GM23338 (cell line): ENCODE measurements at regions not wholly inside any gene's neighbourhood (a gene's known extent, or its start where the extent isn't known, plus 50 kb on each side); places are given as distances from the start of the nearest gene placed in this dataset.

ENCODE experiments used
- ATAC-seq: fragments of 200-7000 bp; cut with Tn5 transposase; 3 replicates; pipeline ENCODE4 v1.9.1; 2020
- DNase-seq: peaks from one replicate; pipeline ENCODE4 v3.0.0-alpha.2; 2015; ENCODE audit warnings: low spot score
- H2AFZ ChIP-seq: fragments of 200-600 bp; sonication (generic); 2 replicates; pipeline ENCODE4 v1.8.0; 2016; ENCODE audit warnings: antibody characterized with exemption, mild to moderate bottlenecking, moderate library complexity
- H3F3A ChIP-seq: fragments of 200-600 bp; sonication (generic); replicated peaks from 2 replicates; pipeline ENCODE4 v1.8.0; 2017; ENCODE audit warnings: antibody characterized with exemption, mixed run types, low read depth
- H3K27ac ChIP-seq: fragments of 200-600 bp; sonication (generic); 2 replicates; pipeline ENCODE4 v1.6.1; 2016; ENCODE audit warnings: low read depth
- H3K27me3 ChIP-seq: fragments of 200-600 bp; sonication (generic); 2 replicates; pipeline ENCODE4 v1.8.0; 2016; ENCODE audit warnings: mild to moderate bottlenecking, mixed run types, moderate library complexity; ENCODE audit not compliant: insufficient read depth
- H3K36me3 ChIP-seq: fragments of 200-600 bp; sonication (generic); 2 replicates; pipeline ENCODE4 v1.8.0; 2016; ENCODE audit warnings: mild to moderate bottlenecking; ENCODE audit not compliant: insufficient read depth
- H3K4me1 ChIP-seq: fragments of 200-600 bp; sonication (generic); 2 replicates; pipeline ENCODE4 v1.8.0; 2016; ENCODE audit warnings: mild to moderate bottlenecking, moderate library complexity; ENCODE audit not compliant: insufficient read depth
- H3K4me2 ChIP-seq: fragments of 200-600 bp; sonication (generic); 2 replicates; pipeline ENCODE4 v1.7.1; 2017; ENCODE audit warnings: mixed run types
- H3K4me3 ChIP-seq: fragments of 200-600 bp; sonication (generic); 2 replicates; pipeline ENCODE4 v1.6.1; 2016; ENCODE audit warnings: mixed run types
- H3K79me2 ChIP-seq: fragments of 200-600 bp; sonication (generic); replicated peaks from 2 replicates; pipeline ENCODE4 v1.8.0; 2017; ENCODE audit warnings: mild to moderate bottlenecking; ENCODE audit not compliant: insufficient read depth
- H3K9me2 ChIP-seq: fragments of 200-600 bp; sonication (generic); 2 replicates; pipeline ENCODE4 v1.8.0; 2017; ENCODE audit not compliant: insufficient read depth
- H4K20me1 ChIP-seq: fragments of 200-600 bp; sonication (generic); replicated peaks from 2 replicates; pipeline ENCODE4 v1.8.0; 2017; ENCODE audit warnings: mild to moderate bottlenecking; ENCODE audit not compliant: insufficient read depth
- H3K27ac Mint-ChIP-seq: 2 replicates; pipeline ENCODE4 v1.8.0; 2020; ENCODE audit warnings: inconsistent platforms, mild to moderate bottlenecking, moderate library complexity, mixed read lengths
- H3K27me3 Mint-ChIP-seq: 3 replicates; pipeline ENCODE4 v1.8.0; 2022; ENCODE audit warnings: low read depth, mild to moderate bottlenecking, moderate library complexity, mixed read lengths, inconsistent platforms; ENCODE audit not compliant: insufficient read depth, poor library complexity
- H3K36me3 Mint-ChIP-seq: 3 replicates; pipeline ENCODE4 v1.8.0; 2021; ENCODE audit warnings: low read depth, mild to moderate bottlenecking, inconsistent platforms, moderate library complexity, mixed read lengths
- H3K4me1 Mint-ChIP-seq: 3 replicates; pipeline ENCODE4 v1.8.0; 2020; ENCODE audit warnings: mild to moderate bottlenecking, inconsistent platforms, mixed read lengths
- H3K4me3 Mint-ChIP-seq: 3 replicates; pipeline ENCODE4 v1.8.0; 2021; ENCODE audit warnings: moderate library complexity, mild to moderate bottlenecking, inconsistent platforms, mixed read lengths
- H3K9me3 Mint-ChIP-seq: 3 replicates; pipeline ENCODE4 v1.8.0; 2020; ENCODE audit warnings: moderate library complexity, mild to moderate bottlenecking, inconsistent platforms, mixed read lengths
- CREB1 ChIP-seq: fragments of 250-450 bp; sonication (Bioruptor Pico); IDR thresholded peaks from 2 replicates; pipeline ENCODE4 v1.5.0; 2020; ENCODE audit warnings: low read depth, mild to moderate bottlenecking, moderate library complexity
- ETS1 ChIP-seq: IDR thresholded peaks from 2 replicates; pipeline ENCODE4 v1.6.1; 2016; ENCODE audit warnings: antibody characterized with exemption
- EZH2 ChIP-seq: fragments of 200-600 bp; sonication (generic); IDR thresholded peaks from one replicate; pipeline ENCODE4 v1.8.0; 2017; ENCODE audit warnings: antibody characterized with exemption, mild to moderate bottlenecking, low read depth; ENCODE audit not compliant: unreplicated experiment
- EZH2phosphoT487 ChIP-seq: fragments of 200-600 bp; sonication (generic); IDR thresholded peaks from one replicate; pipeline ENCODE4 v1.8.1; 2018; ENCODE audit warnings: antibody characterized with exemption; ENCODE audit not compliant: unreplicated experiment
- JUNB ChIP-seq: IDR thresholded peaks from one replicate; pipeline ENCODE4 v1.6.1; 2016; ENCODE audit warnings: antibody characterized with exemption; ENCODE audit not compliant: unreplicated experiment
- NANOG ChIP-seq: IDR thresholded peaks from 2 replicates; pipeline ENCODE4 v1.6.1; 2016; ENCODE audit warnings: antibody characterized with exemption, borderline replicate concordance
- POLR2AphosphoS5 ChIP-seq: IDR thresholded peaks from 2 replicates; pipeline ENCODE4 v1.6.1; 2016; ENCODE audit warnings: antibody characterized with exemption, low read depth
- STAT1 ChIP-seq: IDR thresholded peaks from one replicate; pipeline ENCODE4 v1.6.1; 2016; ENCODE audit warnings: antibody characterized with exemption; ENCODE audit not compliant: unreplicated experiment
- ZNF114 ChIP-seq: fragments of 250-450 bp; sonication (Bioruptor Pico); IDR thresholded peaks from 2 replicates; pipeline ENCODE4 v1.5.0; 2020; ENCODE audit warnings: mild to moderate bottlenecking, moderate library complexity
- ZNF331 ChIP-seq: fragments of 250-450 bp; sonication (Bioruptor Pico); IDR thresholded peaks from 2 replicates; pipeline ENCODE4 v1.5.0; 2020; ENCODE audit warnings: low read depth, mild to moderate bottlenecking, moderate library complexity
- ZNF462 ChIP-seq: fragments of 250-450 bp; sonication (Bioruptor Pico); IDR thresholded peaks from 2 replicates; pipeline ENCODE4 v1.5.0; 2020; ENCODE audit warnings: mild to moderate bottlenecking, moderate library complexity

GRCh38 chr1:105997516-105997915 lies 1059.0 kb upstream of the PRMT6 start:
- H2AFZ ChIP-seq = no peak overlapping the region
- no peak overlapping the region for H3K27ac ChIP-seq
- Mint-ChIP-seq H3K4me1 (no peaks in the 10 kb centered on the region), H3K9me3 (no peaks in the 10 kb centered on the region; the same call in 2 of the 3 replicates), H3K27me3 (peaks cover 2% of the 10 kb centered on the region), H3K27ac (no peak overlapping the region), H3K36me3 (no peaks in the 10 kb centered on the region), H3K4me3 (no peak overlapping the region)
- no peak for DNase-seq
- TF ChIP-seq ZNF462 (CRISPR knock-in tag) = no peak
- no peak for TF ChIP-seq EZH2phosphoT487
- TF ChIP-seq CREB1 = no peak
- no peak for TF ChIP-seq ETS1
- no peak for TF ChIP-seq ZNF114 (CRISPR knock-in tag)
- no peak for TF ChIP-seq JUNB
- no peak for TF ChIP-seq POLR2AphosphoS5
- no peak for TF ChIP-seq ZNF331 (CRISPR knock-in tag)
- TF ChIP-seq STAT1 = no peak
- no peak for TF ChIP-seq EZH2
- TF ChIP-seq NANOG = no peak
- H3K27me3 ChIP-seq = no peaks in the 10 kb centered on the region
- no peaks in the 10 kb centered on the region for H3K9me2 ChIP-seq
- H4K20me1 ChIP-seq = no peaks in the 10 kb centered on the region
- no peak overlapping the region for H3K4me2 ChIP-seq
- no peaks in the 10 kb centered on the region for H3K79me2 ChIP-seq
- no peak overlapping the region for H3K4me3 ChIP-seq
- no peaks in the 10 kb centered on the region for H3K36me3 ChIP-seq
- H3K4me1 ChIP-seq = no peaks in the 10 kb centered on the region
- H3F3A ChIP-seq = no peaks in the 10 kb centered on the region
- ATAC-seq = no peak
